ENCODE measurements at regions not wholly inside any gene's neighbourhood (a gene's known extent, or its start where the extent isn't known, plus 50 kb on each side); places are given as distances from the start of the nearest gene placed in this dataset.

- DNase-seq (ENCODE audit: low read depth in 4 of 4, low spot score in 2 of 4) = no peak
Observed at GRCh38 chr13:44298314-44298713, 75.3 kb upstream of the SERP2 start.

GRCh38 chr13:44299152-44299943 lies 74.3 kb upstream of the SERP2 start:
- no peak for DNase-seq (ENCODE audit: low read depth in 4 of 4, low spot score in 2 of 4)

GRCh38 chr13:44300895-44301638 lies 72.6 kb upstream of the SERP2 start:
- no peak for DNase-seq (ENCODE audit: low read depth in 4 of 4, low spot score in 2 of 4)

GRCh38 chr13:44301639-44302015 lies 72.0 kb upstream of the SERP2 start:
- DNase-seq (ENCODE audit: low read depth in 4 of 4, low spot score in 2 of 4) = no peak

- no peak for DNase-seq (ENCODE audit: low read depth in 4 of 4, low spot score in 2 of 4)
Observed at GRCh38 chr13:44302233-44302632, 71.4 kb upstream of the SERP2 start.

GRCh38 chr13:44302940-44303575 lies 70.6 kb upstream of the SERP2 start:
- DNase-seq (ENCODE audit: low read depth in 4 of 4, low spot score in 2 of 4) = no peak

- no peak for DNase-seq (ENCODE audit: low read depth in 4 of 4, low spot score in 2 of 4)
Observed at GRCh38 chr13:44303681-44304432, 69.8 kb upstream of the SERP2 start.

- no peak for DNase-seq (ENCODE audit: low read depth in 4 of 4, low spot score in 2 of 4)
Observed at GRCh38 chr13:44304433-44304725, 69.2 kb upstream of the SERP2 start.

GRCh38 chr13:44305286-44305685 lies 68.3 kb upstream of the SERP2 start:
- no peak for DNase-seq (ENCODE audit: low read depth in 4 of 4, low spot score in 2 of 4)

GRCh38 chr13:44305917-44306370 lies 67.7 kb upstream of the SERP2 start:
- DNase-seq (ENCODE audit: low read depth in 4 of 4, low spot score in 2 of 4) = no peak

GRCh38 chr13:44306371-44307192 lies 67.0 kb upstream of the SERP2 start:
- DNase-seq (ENCODE audit: low read depth in 4 of 4, low spot score in 2 of 4) = peak in 2 of 4 donors; percentile 68 to 74

- DNase-seq (ENCODE audit: low read depth in 4 of 4, low spot score in 2 of 4) = no peak
Observed at GRCh38 chr13:44307255-44307654, 66.4 kb upstream of the SERP2 start.

- DNase-seq (ENCODE audit: low read depth in 4 of 4, low spot score in 2 of 4) = no peak
Observed at GRCh38 chr13:44307844-44308243, 65.8 kb upstream of the SERP2 start.

GRCh38 chr13:44308352-44308751 lies 65.3 kb upstream of the SERP2 start:
- no peak for DNase-seq (ENCODE audit: low read depth in 4 of 4, low spot score in 2 of 4)

GRCh38 chr13:44309794-44310757 lies 63.5 kb upstream of the SERP2 start:
- no peak for DNase-seq (ENCODE audit: low read depth in 4 of 4, low spot score in 2 of 4)

- DNase-seq (ENCODE audit: low read depth in 4 of 4, low spot score in 2 of 4) = no peak
Observed at GRCh38 chr13:44311011-44311780, 62.4 kb upstream of the SERP2 start.

GRCh38 chr13:44312131-44312530 lies 61.5 kb upstream of the SERP2 start:
- no peak for DNase-seq (ENCODE audit: low read depth in 4 of 4, low spot score in 2 of 4)

GRCh38 chr13:44312834-44313551 lies 60.6 kb upstream of the SERP2 start:
- no peak for DNase-seq (ENCODE audit: low read depth in 4 of 4, low spot score in 2 of 4)

Measured in left renal cortex interstitium (tissue), 4 donors.